ENCODE measurements at regions not wholly inside any gene's neighbourhood (a gene's known extent, or its start where the extent isn't known, plus 50 kb on each side); places are given as distances from the start of the nearest gene placed in this dataset.

DNA sequence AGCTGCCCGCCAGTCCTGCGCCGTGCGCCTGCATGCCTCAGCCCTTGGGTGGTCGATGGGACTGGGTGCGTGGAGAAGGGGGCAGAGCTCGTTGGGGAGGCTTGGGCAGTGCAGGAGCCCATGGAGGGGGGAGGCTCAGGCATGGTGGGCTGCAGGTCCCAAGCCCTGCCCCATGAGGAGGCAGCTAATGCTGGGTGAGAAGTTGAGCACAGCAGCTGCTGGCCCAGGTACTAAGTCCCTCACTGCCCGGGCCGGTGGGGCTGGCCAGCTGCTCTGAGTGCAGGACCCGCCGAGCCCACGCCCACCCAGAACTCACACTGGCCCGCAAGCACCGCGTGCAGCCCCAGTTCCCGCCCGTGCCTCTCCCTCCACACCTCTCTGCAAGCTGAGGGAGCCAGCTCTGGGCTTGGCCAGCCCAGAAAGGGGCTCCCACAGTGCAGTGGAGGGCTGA lies 764.3 kb upstream of the TYRP1 start:
- TF ChIP-seq, protein P1, sequence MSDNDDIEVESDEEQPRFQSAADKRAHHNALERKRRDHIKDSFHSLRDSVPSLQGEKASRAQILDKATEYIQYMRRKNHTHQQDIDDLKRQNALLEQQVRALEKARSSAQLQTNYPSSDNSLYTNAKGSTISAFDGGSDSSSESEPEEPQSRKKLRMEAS (IDR thresholded peaks at IDR 0.05): no peak
- TF ChIP-seq, protein P2, sequence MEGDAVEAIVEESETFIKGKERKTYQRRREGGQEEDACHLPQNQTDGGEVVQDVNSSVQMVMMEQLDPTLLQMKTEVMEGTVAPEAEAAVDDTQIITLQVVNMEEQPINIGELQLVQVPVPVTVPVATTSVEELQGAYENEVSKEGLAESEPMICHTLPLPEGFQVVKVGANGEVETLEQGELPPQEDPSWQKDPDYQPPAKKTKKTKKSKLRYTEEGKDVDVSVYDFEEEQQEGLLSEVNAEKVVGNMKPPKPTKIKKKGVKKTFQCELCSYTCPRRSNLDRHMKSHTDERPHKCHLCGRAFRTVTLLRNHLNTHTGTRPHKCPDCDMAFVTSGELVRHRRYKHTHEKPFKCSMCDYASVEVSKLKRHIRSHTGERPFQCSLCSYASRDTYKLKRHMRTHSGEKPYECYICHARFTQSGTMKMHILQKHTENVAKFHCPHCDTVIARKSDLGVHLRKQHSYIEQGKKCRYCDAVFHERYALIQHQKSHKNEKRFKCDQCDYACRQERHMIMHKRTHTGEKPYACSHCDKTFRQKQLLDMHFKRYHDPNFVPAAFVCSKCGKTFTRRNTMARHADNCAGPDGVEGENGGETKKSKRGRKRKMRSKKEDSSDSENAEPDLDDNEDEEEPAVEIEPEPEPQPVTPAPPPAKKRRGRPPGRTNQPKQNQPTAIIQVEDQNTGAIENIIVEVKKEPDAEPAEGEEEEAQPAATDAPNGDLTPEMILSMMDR (IDR thresholded peaks at IDR 0.05): no peak
- no peak for TF ChIP-seq MYC (IDR thresholded peaks at IDR 0.05; ENCODE audit: borderline replicate concordance, low read length)
- TF ChIP-seq, protein P3, sequence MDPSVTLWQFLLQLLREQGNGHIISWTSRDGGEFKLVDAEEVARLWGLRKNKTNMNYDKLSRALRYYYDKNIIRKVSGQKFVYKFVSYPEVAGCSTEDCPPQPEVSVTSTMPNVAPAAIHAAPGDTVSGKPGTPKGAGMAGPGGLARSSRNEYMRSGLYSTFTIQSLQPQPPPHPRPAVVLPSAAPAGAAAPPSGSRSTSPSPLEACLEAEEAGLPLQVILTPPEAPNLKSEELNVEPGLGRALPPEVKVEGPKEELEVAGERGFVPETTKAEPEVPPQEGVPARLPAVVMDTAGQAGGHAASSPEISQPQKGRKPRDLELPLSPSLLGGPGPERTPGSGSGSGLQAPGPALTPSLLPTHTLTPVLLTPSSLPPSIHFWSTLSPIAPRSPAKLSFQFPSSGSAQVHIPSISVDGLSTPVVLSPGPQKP (IDR thresholded peaks at IDR 0.05; ENCODE audit: low read depth, low read length): no peak

Data from A549 (cell line).